B cell (primary cell): ENCODE measurements at regions not wholly inside any gene's neighbourhood (a gene's known extent, or its start where the extent isn't known, plus 50 kb on each side); places are given as distances from the start of the nearest gene placed in this dataset.

Experiments
- ATAC-seq: fragments of 200-7000 bp; cut with Tn5 transposase; one replicate; pipeline ENCODE4 v1.10.0; 2021; ENCODE audit warnings: low read depth, mild to moderate bottlenecking, moderate number of reproducible peaks, moderate library complexity
- CTCF ChIA-PET: fragments of 350-600 bp; sonication (Branson Sonifier 250); formaldehyde crosslinking; loops from one replicate; lab custom pipeline; 2021; ENCODE audit warnings: antibody characterized with exemption, inconsistent platforms; lab: Charles Lee
- POLR2A ChIA-PET: fragments of 350-600 bp; sonication (Branson Sonifier 250); formaldehyde crosslinking; loops from one replicate; lab custom pipeline; 2021; ENCODE audit warnings: antibody characterized with exemption; lab: Charles Lee
- DNase-seq: peaks from one replicate; pipeline ENCODE4 v3.0.0; 2013
- H2AFZ ChIP-seq: 2 replicates; pipeline ENCODE4 v1.6.1; 2012; ENCODE audit warnings: mild to moderate bottlenecking, low read depth, low read length; ENCODE audit not compliant: insufficient read depth, poor library complexity, severe bottlenecking
- H3K27ac ChIP-seq, 2 donors: 1 replicate in 1 of 2; 2 replicates in 1 of 2; pipeline ENCODE4 v1.5.1; 2012 to 2013; ENCODE audit warnings: low read length in 2 of 2, mild to moderate bottlenecking in 2 of 2, moderate library complexity in 1 of 2
- H3K27me3 ChIP-seq, 4 experiments: fragments of 200-600 bp in 1 of 4; sonication (generic) in 1 of 4; replicated peaks in 1 of 4; 1 replicate in 2 of 4; 2 replicates in 2 of 4; pipeline versions ENCODE4 v1.6.1 to v1.7.0; 2013 to 2016; ENCODE audit warnings: low read length in 3 of 4, mild to moderate bottlenecking in 2 of 4, mixed read lengths in 1 of 4, moderate library complexity in 1 of 4; ENCODE audit not compliant: insufficient read depth in 4 of 4, control insufficient read depth in 3 of 4; ENCODE audit errors: control extremely low read depth in 1 of 4
- H3K36me3 ChIP-seq, 2 experiments: replicated peaks in 1 of 2; 1 replicate in 1 of 2; 2 replicates in 1 of 2; pipeline versions ENCODE4 v1.6.1 to v1.7.1; 2013; ENCODE audit warnings: low read length in 1 of 2; ENCODE audit not compliant: insufficient read depth in 2 of 2, control insufficient read depth in 1 of 2; ENCODE audit errors: control extremely low read depth in 1 of 2, extremely low read depth in 1 of 2
- H3K4me1 ChIP-seq, 2 donors: fragments of 200-600 bp in 1 of 2; sonication (generic) in 1 of 2; 1 replicate in 1 of 2; 2 replicates in 1 of 2; pipeline versions ENCODE4 v1.5.1 to v1.6.1; 2013 to 2017; ENCODE audit warnings: low read length in 2 of 2; ENCODE audit not compliant: control insufficient read depth in 2 of 2, insufficient read depth in 2 of 2
- H3K4me2 ChIP-seq: replicated peaks from 2 replicates; pipeline ENCODE3; 2012; ENCODE audit warnings: mild to moderate bottlenecking, low read depth, low read length; ENCODE audit not compliant: poor library complexity, severe bottlenecking
- H3K4me3 ChIP-seq, 5 experiments: fragments of 200-600 bp in 1 of 5; sonication (generic) in 1 of 5; 1 replicate in 3 of 5; 2 replicates in 2 of 5; pipeline versions ENCODE4 v1.5.1 to v1.7.0; 2011 to 2016; ENCODE audit warnings: low read length in 4 of 5, mild to moderate bottlenecking in 4 of 5, low read depth in 2 of 5, control low read depth in 1 of 5, moderate library complexity in 1 of 5; ENCODE audit not compliant: insufficient read depth in 1 of 5; ENCODE audit errors: control extremely low read depth in 1 of 5, extremely low read depth in 1 of 5
- H3K79me2 ChIP-seq: fragments of 200-600 bp; sonication (generic); one replicate; pipeline ENCODE4 v1.6.0; 2016; ENCODE audit warnings: low read length; ENCODE audit not compliant: control insufficient read depth, insufficient read depth
- H3K9ac ChIP-seq: fragments of 200-600 bp; sonication (generic); 2 replicates; pipeline ENCODE4 v1.6.1; 2017; ENCODE audit warnings: mild to moderate bottlenecking, low read length, moderate library complexity
- H3K9me3 ChIP-seq, 3 donors: one replicate each; pipeline versions ENCODE4 v1.6.1 to v1.7.1; 2013; ENCODE audit warnings: low read length in 2 of 3; ENCODE audit not compliant: control insufficient read depth in 2 of 3, insufficient read depth in 1 of 3; ENCODE audit errors: control extremely low read depth in 1 of 3
- H4K20me1 ChIP-seq: 2 replicates; pipeline ENCODE4 v1.6.0; 2012; ENCODE audit warnings: mild to moderate bottlenecking, low read length; ENCODE audit not compliant: insufficient read depth, control insufficient read depth, poor library complexity, severe bottlenecking
- H3K27ac Mint-ChIP-seq: one replicate; pipeline ENCODE4 v1.8.0; 2021; ENCODE audit warnings: mixed read lengths
- H3K27me3 Mint-ChIP-seq: one replicate; pipeline ENCODE4 v1.8.0; 2021; ENCODE audit warnings: mixed read lengths
- H3K4me1 Mint-ChIP-seq: one replicate; pipeline ENCODE4 v1.8.0; 2021; ENCODE audit warnings: mixed read lengths
- H3K4me3 Mint-ChIP-seq: one replicate; pipeline ENCODE4 v1.8.0; 2021; ENCODE audit warnings: mixed read lengths
- H3K9me3 Mint-ChIP-seq: one replicate; pipeline ENCODE4 v1.8.0; 2022; ENCODE audit warnings: mixed read lengths; ENCODE audit not compliant: insufficient read depth
- CTCF ChIP-seq: fragments of 200-600 bp; IDR thresholded peaks from one replicate; pipeline ENCODE4 v1.8.0; 2022; ENCODE audit warnings: antibody characterized with exemption, mild to moderate bottlenecking
- EZH2 ChIP-seq: IDR thresholded peaks from 2 replicates; pipeline ENCODE4 v1.6.1; 2012; ENCODE audit warnings: borderline replicate concordance, low read depth, mild to moderate bottlenecking, moderate library complexity, low read length; ENCODE audit not compliant: insufficient read depth, poor library complexity, severe bottlenecking
- WGBS: methylation state at CpG from one replicate; pipeline ENCODE4 v1.1.5; 2013; ENCODE audit warnings: missing lambda C conversion rate; ENCODE audit not compliant: insufficient coverage; 5-methylcytosine and 5-hydroxymethylcytosine counted together
- intact Hi-C: fragments of 100-400 bp; cut with micrococcal nuclease; formaldehyde crosslinking; loops from one replicate; pipeline ENCODE4 v1.10.0; 2022

GRCh38 chr2:104158191-104158590, 695.7 kb upstream of the POU3F3 start:
- ChIA-PET CTCF (no interaction called here), POLR2A (no interaction called here)
- no peak overlapping the region for H3K27ac Mint-ChIP-seq
- no peak overlapping the region for H3K4me2 ChIP-seq
- ATAC-seq (no peak), DNase-seq (no peak)
- no peak overlapping the region for H3K27ac ChIP-seq
- no peaks in the 10 kb centered on the region for H3K27me3 Mint-ChIP-seq
- no peaks in the 10 kb centered on the region for H3K79me2 ChIP-seq
- intact Hi-C loops = no loop called here
- H3K27me3 ChIP-seq = no peaks in the 10 kb centered on the region
- no peak overlapping the region for H3K9ac ChIP-seq
- H4K20me1 ChIP-seq = no peaks in the 10 kb centered on the region
- no peaks in the 10 kb centered on the region for H3K4me1 Mint-ChIP-seq
- peaks cover 2% of the 10 kb centered on the region for H3K9me3 Mint-ChIP-seq
- TF ChIP-seq EZH2 = no peak
- TF ChIP-seq CTCF = no peak
- 100% methylated on average over 1 of the region's 4 CpGs for WGBS
- H3K4me3 ChIP-seq = no peak overlapping the region
- no peak overlapping the region for H2AFZ ChIP-seq
- H3K4me3 Mint-ChIP-seq = no peak overlapping the region
- no peaks in the 10 kb centered on the region for H3K9me3 ChIP-seq
- no peaks in the 10 kb centered on the region for H3K4me1 ChIP-seq
- no peaks in the 10 kb centered on the region for H3K36me3 ChIP-seq

GRCh38 chr2:104163611-104164130, 690.2 kb upstream of the POU3F3 start:
- Histone ChIP-seq H3K4me1 (no peaks in the 10 kb centered on the region), H3K36me3 (no peaks in the 10 kb centered on the region), H3K27ac (no peak overlapping the region), H3K4me3 (no peak overlapping the region), H2AFZ (no peak overlapping the region), H4K20me1 (no peaks in the 10 kb centered on the region), H3K9ac (no peak overlapping the region), H3K4me2 (no peak overlapping the region), H3K79me2 (no peaks in the 10 kb centered on the region), H3K9me3 (no peaks in the 10 kb centered on the region), H3K27me3 (no peaks in the 10 kb centered on the region)
- DNase-seq = no peak
- ChIA-PET POLR2A (no interaction called here), CTCF (no interaction called here)
- ATAC-seq = no peak
- H3K4me3 Mint-ChIP-seq = no peak overlapping the region
- H3K27ac Mint-ChIP-seq = no peak overlapping the region
- H3K9me3 Mint-ChIP-seq = peaks cover 2% of the 10 kb centered on the region
- H3K4me1 Mint-ChIP-seq = no peaks in the 10 kb centered on the region
- WGBS = 100% methylated on average over 1 of the region's 2 CpGs
- H3K27me3 Mint-ChIP-seq = no peaks in the 10 kb centered on the region
- intact Hi-C loops = no loop called here
- TF ChIP-seq CTCF (no peak), EZH2 (no peak)
